ENCODE measurements at regions not wholly inside any gene's neighbourhood (a gene's known extent, or its start where the extent isn't known, plus 50 kb on each side); places are given as distances from the start of the nearest gene placed in this dataset.

DNA sequence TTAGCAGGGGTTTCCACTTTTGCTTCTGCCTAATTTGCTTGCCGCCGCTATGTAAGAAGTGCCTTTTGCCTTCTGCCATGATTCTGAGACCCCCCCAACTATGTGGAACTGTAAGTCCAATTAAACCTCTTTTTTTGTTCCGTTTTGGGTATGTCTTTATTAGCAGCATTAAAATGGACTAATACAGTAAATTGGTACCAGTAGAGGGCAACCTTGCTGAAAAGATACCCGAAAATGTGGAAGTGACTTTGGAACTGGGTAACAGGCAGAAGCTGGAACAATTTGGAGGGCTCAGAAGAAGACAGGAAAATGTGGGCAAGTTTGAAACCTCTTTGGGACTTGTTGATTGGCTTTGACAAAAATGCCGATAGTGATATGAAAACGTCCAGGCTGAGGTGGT is 216.1 kb upstream of the FSIP2 start:
- TF ChIP-seq CTCF (IDR thresholded peaks at IDR 0.05) (no peak), POLR2A (IDR thresholded peaks at IDR 0.05) (no peak)
